ENCODE measurements at regions not wholly inside any gene's neighbourhood (a gene's known extent, or its start where the extent isn't known, plus 50 kb on each side); places are given as distances from the start of the nearest gene placed in this dataset.

DNA sequence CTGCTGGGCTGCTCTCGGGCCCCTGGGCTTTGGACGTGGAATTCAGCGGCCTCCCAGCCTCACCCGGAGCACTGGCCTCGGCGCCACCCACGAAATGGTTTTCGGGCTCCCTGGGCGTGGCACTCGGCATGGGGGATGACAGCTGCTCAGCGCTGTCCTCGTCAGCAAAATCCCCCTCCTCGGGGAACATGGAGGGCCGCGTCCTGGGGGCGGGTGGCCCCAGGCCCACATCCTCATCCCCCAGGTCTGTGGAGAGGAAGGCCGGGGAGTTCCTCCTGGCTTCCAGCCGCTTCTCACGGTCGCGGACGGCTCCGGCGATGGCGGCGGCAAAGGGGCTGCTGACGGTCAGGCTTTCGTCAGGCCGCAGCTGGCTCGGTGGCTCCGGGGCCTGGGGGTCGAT lies 88.4 kb downstream of the CTTN start:
- DNase-seq: no peak

DNA sequence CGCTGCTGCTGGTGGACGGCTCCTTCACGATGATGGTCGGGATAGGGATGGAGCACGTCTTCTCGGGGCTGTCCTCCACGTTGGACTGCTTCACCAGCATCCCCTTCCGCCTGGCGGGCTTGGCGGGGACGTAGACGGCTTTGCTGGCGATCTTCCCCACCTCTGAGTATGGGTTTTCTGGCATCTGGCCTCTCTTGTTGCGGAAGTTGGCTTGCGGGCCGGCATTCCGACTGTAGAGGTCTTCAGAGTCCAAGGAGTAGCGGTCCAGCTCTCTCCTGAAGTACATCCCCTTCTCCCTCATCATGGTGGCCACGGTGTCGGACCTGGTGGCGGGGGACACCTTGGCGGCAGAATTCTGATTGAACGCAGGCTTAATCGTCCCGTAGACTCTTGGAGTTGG lies 88.8 kb downstream of the CTTN start:
- DNase-seq: no peak

DNA sequence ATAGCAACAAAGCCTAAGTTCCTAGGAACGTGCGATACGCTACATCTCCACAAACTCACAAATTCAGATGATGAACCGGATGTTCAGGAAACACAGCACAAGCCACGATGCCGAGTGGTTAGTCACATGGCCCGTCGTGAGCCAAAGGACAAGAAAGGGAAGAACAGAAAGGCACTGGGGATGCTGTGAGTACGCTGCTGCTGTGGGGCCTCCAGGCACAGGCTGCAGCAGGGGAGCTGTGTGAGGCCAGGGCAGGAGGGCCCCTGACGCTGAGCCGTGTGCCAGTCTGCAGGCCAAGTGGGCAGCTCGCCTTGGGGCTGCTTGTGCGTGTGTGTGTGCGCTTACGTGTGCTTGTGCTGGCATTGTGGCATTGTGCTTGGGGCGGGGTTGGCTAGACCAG lies 89.4 kb downstream of the CTTN start:
- DNase-seq: no peak

DNA sequence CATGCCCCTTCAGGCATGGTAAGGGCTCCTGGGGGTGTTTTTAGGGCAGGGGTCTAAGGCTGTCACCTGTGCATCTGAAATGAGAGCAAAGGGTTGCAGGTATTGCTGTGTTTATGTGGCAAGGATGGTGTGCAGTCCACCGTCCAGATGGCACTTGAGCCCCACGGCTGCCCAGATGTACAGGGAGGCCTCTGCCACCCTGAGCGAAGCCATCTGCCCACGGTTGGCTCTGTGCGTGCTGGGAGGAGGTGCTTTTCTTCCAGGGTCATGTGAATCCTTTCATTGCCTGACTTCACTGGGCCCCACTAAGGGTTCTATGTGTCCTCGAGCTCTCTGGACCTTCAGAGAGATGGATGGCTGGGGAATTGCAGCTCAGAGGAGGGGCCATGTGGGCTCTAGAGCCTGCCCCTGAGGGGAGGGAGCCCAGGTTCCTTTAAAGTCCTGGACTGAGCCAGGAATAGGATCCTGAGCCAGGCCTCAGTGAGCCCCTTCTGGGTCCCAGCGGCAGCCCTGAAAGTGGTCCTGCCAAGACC lies 89.9 kb downstream of the CTTN start:
- no peak for DNase-seq

DNA sequence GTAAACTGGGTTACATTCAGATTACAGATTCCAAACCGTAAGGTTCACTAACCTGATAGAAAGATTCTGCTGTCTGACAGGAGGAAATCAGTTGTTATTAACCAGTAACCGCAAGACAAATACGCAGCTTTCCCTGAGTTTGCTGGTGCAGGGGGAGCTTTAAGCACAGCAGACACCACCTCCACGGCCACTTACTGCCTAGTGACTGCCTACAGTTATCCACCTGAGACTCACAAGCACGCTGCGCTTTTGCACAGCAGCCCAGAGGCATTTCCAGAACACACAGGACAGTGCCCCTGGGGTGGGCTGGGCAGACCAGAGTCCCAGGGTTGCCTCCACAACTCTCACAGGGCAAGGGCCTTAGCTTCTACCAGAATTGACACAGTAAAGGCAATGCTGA lies 90.9 kb downstream of the CTTN start:
- DNase-seq: no peak

DNA sequence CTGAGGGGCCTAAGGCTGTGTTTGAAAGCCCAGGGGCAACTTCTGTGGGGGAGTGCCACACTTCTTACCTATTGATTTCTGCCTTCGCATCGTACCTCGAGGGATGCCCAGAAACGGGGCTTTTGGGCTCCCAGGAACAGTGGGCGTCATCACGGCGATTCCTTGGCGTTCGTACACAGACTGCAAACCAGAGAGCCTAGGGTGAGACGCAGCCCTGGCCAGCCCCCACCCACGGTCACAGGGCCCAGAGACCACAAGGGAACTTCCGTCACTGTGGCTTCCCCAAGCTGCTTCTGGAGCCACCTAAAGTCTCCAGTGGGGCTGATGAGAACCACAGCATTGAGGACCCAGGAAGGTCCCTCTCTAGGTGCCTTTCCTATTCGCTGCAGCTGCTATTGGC lies 91.9 kb downstream of the CTTN start:
- no peak for DNase-seq

DNA sequence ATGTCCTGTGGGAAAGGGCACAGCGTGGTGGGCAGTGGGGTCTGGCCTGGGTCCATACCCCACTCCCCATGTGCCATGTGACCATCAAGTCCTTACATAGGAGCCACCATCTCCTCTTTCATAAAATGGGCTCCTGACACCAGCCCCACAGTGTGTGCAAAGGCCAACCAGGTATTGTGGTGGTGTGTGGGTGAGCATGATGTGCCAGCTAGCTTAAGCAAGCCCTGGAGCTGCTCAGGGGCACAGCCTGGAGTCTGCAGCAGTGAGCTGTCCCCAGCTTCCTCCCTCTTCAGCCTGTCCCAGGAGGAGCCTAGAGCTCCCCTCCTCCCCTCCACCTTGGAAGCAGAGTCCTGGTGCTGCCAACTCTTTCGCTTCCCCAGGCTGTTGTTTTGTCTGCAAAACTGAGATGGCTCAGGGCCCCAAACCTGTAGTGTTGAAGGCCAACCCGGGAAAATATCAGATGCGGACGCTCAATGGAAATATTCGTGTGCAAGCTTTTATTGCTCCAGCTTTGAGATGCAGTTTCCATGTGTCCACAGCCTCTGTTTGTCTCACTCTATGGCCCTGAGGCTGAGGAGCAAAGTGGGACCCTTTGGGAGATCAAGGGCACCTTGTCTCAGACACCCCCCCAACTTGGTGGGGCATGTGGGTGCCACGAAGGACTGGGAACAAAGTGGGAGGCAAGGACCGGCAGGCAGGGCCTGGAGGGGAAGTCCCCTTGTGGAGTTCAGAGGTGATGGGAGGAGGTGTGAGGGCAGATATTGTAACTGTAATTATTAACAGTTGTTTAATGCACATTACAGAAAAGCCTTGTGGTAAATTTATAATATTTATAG lies 92.6 kb downstream of the CTTN start:
- DNase-seq: no peak

DNA sequence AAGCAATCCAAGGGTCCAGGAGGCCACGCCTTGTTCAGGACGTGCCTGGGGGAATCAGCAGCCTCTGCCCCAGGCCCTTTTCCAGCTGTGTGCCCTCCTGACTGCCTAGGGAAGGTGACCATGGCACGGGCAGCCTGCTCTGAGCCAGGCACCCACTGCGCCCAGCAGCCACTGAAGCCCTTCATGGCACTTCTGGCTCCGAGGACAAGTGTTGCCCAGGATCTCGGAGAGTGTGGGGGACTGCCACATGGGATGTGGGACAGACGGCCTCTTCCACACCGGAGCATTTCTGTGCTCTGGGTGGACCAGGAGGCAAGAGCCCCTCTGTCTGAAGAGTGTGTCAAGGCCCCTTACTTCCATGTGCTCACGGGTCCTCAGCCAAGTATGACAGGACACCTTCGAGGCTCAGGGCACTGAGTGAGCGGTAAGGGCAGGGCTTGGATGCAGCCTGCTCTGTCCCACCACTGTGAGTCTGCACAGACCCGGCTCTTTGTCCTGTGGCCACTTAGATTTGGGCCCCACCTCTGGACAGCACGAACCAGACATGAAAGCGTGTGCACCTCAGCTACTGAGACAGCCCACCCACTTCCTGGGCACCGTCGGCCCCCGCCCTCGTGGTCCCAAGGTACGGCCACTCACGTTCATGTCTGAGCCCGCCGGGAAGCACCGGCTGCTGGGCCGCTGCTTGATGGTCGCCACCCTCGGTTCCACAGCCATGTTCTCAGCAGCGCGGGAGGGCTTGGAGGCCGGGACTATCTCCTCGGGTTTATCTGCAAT lies 93.6 kb downstream of the CTTN start:
- DNase-seq: no peak

DNA sequence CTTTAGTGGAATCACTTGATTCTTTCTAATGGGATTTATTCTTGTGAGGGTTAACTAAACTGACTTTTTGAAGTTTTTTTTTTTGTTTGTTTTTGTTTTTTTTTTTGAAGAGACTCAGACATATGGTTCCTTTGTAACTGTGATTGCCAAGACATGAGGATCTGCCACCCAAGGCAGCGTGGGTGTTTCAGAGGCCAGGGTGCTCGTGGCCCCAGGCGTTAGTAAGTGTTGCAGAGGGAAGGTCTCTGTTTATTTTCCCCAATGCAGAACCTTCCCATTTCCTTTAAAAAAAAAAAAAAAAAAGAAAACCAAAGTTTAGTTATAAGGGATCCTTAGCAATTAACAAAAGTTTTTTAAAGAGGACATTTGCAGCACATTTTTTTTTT lies 94.8 kb downstream of the CTTN start:
- DNase-seq: no peak

DNA sequence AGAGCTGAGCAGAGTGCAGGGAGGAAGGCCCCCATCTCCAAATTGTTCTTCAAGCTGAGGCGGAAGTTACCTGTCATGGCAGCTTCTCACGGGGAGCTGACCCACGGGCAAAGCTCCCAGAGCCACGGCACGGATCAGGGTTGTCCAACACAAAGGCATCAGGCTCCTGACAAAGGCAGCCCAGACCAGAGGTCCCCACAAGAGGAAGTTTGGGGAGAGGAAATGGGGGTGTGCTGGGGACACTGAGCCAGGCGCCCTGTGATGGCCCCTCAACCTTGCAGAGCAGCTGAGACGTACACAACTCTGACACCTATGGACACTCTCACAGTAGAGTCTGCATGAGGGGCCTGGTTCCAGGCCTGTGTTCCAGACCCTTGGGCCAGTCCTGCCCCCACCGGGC lies 95.6 kb downstream of the CTTN start:
- no peak for DNase-seq

DNA sequence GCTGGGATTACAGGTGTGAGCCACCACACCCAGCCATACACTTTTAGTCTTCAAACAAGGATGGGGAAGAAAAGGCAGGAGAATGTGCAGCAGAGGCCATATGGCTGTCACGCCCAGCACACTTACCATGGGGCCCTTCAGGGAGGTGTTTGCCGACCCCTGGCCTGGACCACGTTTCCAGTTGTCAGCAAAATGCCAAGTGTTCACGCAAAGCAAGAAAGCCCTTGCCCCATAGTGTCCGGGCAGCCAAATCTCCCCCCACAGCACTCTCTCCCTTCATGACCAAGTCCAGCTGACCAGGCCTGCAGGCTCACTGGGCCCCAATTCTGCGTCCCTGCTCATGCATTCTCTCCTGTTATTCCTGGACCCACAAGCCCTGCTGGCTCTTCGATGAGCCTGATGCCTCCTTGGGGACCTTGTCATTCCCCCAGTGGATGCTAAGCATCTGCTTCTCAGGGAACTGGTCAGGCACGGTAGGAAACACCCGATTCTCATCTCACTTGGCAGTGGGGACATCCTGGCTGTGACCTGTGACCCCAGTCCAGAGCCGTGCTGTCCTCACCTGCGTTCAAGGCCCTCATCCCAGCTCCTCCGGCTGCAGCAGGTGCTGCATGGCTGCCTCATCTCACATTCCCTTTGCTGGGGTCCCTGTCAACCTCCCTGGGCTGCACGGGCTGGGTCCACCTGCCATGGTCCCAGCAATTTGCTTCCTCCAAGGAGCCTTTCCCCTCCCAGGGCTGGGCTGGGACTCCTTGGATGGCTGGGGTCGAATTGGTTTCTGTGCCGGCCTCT lies 96.4 kb downstream of the CTTN start:
- DNase-seq: no peak

DNA sequence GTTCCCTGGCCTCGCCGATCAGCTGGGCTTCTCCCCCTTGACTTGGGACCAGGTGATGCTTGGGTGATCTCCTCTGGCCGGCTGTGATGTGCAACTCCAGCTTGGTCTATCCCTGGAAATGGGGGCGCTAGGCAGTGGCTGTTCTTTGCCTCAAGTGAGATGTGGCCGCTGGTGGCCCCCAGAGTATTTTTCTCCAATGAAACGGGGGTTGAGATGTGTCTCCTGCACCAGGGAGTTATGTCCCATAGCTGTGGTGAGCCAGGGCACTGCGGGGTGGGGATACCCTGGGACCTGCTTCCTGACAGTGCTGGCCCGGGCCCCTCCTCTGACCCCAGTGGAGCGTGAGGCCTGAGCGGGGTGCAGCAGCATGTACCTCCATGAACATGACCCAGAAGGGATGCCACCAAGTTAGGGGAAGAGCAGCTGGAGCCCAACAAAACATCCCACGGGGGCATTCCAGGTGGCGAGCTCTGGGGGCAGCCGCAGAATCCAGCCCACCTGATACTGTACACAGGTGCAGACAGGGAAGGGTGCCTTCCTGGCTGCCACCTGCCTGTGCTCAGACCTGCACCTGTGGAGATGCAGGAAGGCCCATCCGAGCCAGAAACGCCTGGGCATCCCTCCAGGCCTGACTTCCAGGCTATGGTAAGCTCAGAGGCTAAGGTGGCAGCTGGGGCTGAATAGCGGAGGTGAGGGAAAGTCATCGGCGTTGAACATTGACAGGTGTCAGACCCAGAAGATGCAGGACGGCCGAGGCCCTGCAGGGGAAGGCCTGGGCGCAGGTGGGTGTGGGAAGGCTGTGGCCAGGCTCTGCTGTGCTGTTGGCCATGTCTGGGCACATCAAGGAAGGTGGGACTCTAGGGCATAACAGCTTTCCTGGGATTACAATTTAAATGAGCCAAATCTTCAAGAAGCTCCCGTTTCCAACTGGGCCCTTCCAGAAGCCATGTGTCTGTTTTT lies 97.3 kb downstream of the CTTN start:
- no peak for DNase-seq

DNA sequence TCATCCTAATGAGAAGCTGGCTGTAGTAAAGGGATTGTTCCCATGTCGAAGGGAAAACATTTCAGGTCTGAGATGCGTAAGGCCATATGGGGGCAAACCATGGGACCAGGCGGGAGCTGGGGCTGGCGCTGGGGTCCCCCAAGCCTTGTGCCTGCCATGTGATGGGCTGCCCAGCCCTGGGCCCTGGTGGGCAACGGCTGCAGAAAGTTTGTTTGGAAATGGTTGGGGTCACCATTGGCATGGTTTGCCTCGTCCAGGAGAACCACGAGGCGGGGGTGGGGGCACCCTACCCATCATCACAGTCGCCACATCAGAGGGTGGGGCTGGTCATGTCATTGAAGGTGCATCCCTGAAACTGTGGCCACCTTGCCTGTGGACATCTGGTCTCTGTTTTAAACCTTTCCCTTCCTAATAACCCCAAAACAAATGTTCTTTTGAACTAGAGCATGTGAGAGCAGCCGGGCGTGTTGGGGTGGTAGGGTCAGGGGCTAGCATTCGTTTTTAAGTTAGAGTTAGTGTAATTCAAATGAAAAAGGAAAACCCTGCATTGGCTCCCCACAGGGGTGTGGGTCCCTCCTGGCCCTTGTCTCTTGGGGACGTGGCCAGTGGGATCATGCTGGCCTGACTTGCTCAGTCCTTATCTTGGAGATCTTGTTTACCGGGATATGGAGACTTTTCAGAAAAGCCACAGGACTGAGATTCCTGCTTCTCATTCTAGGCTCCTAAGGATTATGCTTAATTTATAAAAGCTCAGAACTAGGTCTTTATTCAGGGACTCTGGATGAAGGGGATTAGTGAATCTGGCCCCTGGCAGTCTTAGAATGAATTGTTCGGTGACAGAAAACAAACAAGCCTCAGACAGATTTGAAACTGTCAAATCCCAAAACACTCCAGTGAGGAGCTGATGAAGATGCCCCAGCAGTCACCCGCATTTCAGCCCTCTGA lies 98.5 kb downstream of the CTTN start:
- DNase-seq: no peak

DNA sequence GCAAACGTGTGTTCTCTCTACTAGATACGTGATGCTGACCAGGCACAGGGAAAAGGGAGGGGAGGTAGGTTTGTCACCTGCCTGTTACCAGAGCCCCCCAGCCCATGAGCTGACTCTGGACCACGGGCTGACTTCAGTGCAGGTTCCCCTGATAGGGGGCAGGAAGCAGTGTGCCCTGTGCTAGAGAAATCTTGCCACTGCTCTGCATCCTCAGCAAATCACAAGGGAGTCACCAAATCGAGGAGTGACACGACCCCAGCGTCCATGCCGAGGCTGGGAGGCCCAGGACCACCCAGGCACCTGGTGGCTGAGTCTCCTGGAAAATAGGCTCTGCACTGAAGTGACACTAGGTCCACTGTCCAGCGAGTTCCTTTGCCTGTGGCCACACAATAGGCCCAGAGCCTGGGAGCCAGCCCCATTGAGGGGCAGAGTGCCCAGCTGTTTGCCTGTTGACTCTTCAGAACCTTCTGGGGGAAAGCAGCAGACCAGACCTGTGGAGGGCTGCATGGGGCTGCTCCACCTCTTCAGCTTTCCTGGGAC lies 99.3 kb downstream of the CTTN start:
- DNase-seq: no peak

DNA sequence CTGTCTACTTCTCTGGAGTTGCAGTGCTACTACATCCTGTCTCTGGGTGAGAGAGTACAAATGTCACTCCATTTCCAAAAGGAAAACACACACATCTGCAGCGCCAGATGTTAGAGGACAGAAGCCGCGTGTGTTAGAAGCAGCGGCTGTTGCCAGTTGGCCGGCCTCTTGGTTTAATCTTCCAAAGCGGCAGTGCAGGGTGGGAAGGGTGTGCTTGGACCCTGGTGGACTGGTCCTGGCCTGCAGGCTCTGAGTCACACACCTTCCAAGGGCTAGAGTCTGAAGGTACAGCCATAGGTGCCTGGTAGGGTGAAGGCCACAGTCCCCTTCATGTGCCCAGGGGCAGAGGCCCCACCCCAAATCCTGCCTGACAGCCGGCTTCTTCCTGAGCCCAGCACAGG lies 99.8 kb downstream of the CTTN start:
- no peak for DNase-seq

DNA sequence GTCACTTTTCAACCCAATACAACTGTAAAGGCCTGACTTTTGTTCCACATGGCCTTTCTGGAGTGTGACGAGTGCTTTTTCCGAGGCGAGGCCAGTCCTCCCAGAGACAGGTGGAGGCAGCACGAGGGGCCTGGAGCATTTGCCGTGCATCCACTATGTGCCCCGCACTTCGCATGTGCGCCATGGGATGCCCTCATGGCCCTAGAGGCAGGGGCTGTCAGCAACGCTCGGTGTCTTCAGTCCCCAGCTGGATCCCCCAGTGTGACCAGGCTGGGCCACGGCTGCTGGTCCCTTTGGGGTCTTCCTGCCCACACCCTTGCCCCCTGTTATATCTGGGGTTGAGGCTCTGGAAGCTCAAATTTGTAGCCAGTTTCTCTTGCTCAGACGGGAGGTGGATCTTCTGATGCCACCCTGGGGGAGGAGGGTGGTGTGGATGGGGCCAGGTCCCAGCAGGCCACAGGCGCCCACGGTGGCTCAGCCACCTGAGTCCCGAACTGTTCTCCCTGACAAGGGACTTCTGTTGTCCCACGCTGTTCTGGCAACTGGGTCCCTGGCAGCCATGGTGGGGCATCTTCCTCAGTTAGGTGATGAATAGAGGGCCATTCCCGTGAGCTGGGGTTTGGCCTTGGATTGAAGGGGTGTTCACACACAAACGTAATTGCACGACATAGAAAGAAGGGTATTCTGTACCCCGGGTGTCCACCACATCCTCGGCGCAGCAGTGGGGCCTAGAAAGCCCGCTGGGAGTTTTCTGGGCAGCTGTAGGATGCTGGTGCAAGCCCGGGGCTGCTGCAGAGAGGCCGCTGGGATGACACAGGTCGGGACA lies 100.9 kb downstream of the CTTN start:
- DNase-seq: no peak

DNA sequence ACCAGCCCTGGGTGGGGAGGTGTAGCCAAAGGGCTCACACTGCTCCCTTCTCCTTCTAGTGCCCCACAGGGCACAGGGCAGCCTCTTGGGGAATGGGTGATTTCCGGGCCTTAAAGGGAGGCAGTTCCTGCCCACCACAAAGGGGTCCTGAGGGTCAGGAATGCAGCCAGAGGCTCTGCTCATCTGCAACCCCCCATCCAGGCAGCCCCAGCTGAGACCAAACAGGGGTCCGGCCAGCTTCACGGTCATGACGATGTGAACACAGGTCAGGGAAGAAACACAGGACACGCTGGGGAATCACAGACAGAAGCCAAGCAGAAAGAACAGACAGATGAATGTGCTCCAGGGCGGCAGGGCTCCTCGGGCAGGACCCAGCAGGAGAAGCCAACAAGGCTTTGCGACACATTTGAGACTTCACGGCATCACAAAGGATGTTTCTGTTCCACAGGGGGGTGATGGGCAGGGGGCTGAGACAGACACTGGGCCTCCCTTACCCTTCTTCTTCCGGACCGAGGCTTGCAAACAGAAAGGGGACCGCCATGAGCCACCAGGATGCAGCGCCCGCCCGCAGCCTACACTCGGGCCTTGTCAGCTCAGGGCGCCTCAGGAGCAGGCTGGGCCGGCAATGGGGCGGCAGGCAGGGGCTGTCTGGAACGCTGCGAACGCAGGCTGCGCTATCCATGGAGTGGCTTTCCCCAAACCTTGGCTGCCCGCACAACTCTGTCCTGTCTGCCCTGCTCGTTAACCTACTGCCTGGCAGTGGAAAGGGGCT lies 101.9 kb downstream of the CTTN start:
- no peak for DNase-seq

DNA sequence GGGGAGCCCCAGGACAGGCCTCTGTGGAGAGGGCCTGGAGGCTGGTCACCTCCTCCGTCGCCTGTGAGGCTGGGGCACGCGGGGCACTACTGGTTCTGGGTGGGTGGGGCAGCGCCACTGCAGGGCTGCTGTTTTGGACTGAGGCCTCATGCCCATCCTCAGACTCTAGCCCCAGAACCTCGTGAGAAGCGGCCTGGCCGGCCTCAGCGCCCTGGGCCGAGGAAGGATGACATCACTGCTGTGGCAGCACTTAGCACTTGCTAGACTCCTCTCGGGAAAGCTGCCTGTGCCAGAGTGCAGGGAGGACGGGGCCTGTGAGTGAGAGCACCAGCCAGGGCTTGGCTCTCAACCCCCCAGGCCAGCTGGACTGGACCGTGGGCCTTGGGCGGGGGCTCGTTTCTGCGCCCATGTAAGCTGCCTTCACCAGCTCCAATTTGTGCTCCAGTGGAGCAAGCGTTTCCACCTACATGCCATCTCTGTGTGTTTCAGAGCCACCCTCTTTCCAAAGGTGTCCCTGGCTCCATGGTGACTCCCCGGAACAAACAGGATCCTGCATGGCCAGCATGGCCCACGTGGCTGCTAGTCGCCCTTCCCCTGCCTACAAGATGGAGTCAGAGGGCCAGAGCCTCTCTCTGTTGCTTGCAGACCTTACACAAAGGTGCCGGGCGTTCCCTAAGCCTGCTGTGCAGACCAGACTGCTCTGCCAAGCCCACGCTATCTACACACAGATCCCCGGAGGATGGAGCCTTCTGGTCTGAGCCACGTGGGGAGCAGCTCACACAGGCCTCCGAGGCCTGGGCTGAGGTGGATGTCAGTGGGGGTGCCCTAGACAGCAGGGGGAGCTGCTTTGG lies 102.9 kb downstream of the CTTN start:
- no peak for DNase-seq

Data from NCI-H226 (cell line).